ENCODE measurements at regions not wholly inside any gene's neighbourhood (a gene's known extent, or its start where the extent isn't known, plus 50 kb on each side); places are given as distances from the start of the nearest gene placed in this dataset.

GRCh38 chr13:109646423-109646822 lies 140.0 kb downstream of the IRS2 start:
- FAIRE-seq (no peak), DNase-seq (ENCODE audit: insufficient read length, low spot score) (no peak)

- DNase-seq (ENCODE audit: insufficient read length, low spot score) (no peak), FAIRE-seq (no peak)
Observed at GRCh38 chr13:109645831-109646230, 140.6 kb downstream of the IRS2 start.

GRCh38 chr13:109644956-109645355 lies 141.4 kb downstream of the IRS2 start:
- FAIRE-seq: no peak

GRCh38 chr13:109644069-109644750 lies 142.2 kb downstream of the IRS2 start:
- FAIRE-seq: no peak

More at GRCh38 chr13:109644956-109645355, 141.4 kb downstream of the IRS2 start:
- DNase-seq (ENCODE audit: insufficient read length, low spot score): no peak

GRCh38 chr13:109642358-109642757 lies 144.0 kb downstream of the IRS2 start:
- DNase-seq (ENCODE audit: insufficient read length, low spot score) (no peak), FAIRE-seq (no peak)

More at GRCh38 chr13:109644069-109644750, 142.2 kb downstream of the IRS2 start:
- DNase-seq (ENCODE audit: insufficient read length, low spot score): no peak

GRCh38 chr13:109636736-109637135 lies 149.6 kb downstream of the IRS2 start:
- DNase-seq (ENCODE audit: insufficient read length, low spot score) (no peak), FAIRE-seq (no peak)

- FAIRE-seq: no peak
- DNase-seq (ENCODE audit: insufficient read length, low spot score): no peak
Observed at GRCh38 chr13:109631069-109631468, 155.3 kb downstream of the IRS2 start.

- FAIRE-seq: no peak
- DNase-seq (ENCODE audit: insufficient read length, low spot score): no peak
Observed at GRCh38 chr13:109630271-109630670, 156.1 kb downstream of the IRS2 start.

- DNase-seq (ENCODE audit: insufficient read length, low spot score) (no peak), FAIRE-seq (no peak)
Observed at GRCh38 chr13:109629737-109630136, 156.6 kb downstream of the IRS2 start.

GRCh38 chr13:109628251-109628699 lies 158.1 kb downstream of the IRS2 start:
- FAIRE-seq: no peak
- DNase-seq (ENCODE audit: insufficient read length, low spot score): no peak

- no peak for FAIRE-seq
- DNase-seq (ENCODE audit: insufficient read length, low spot score): no peak
Observed at GRCh38 chr13:109627649-109628048, 158.7 kb downstream of the IRS2 start.

GRCh38 chr13:109626386-109627171 lies 159.8 kb downstream of the IRS2 start:
- DNase-seq (ENCODE audit: insufficient read length, low spot score) (no peak), FAIRE-seq (no peak)

- FAIRE-seq: no peak
Observed at GRCh38 chr13:109625156-109625555, 161.2 kb downstream of the IRS2 start.

GRCh38 chr13:109622006-109622405 lies 164.4 kb downstream of the IRS2 start:
- FAIRE-seq: no peak
- no peak for DNase-seq (ENCODE audit: insufficient read length, low spot score)

More at GRCh38 chr13:109625156-109625555, 161.2 kb downstream of the IRS2 start:
- no peak for DNase-seq (ENCODE audit: insufficient read length, low spot score)

- DNase-seq (ENCODE audit: insufficient read length, low spot score) (no peak), FAIRE-seq (no peak)
Observed at GRCh38 chr13:109615721-109616420, 170.5 kb downstream of the IRS2 start.

GRCh38 chr13:109611912-109612691 lies 174.3 kb downstream of the IRS2 start:
- DNase-seq (ENCODE audit: insufficient read length, low spot score): no peak
- FAIRE-seq: no peak

GRCh38 chr13:109610517-109610916 lies 175.9 kb downstream of the IRS2 start:
- DNase-seq (ENCODE audit: insufficient read length, low spot score) (no peak), FAIRE-seq (no peak)

- FAIRE-seq: no peak
Observed at GRCh38 chr13:109608503-109608902, 177.9 kb downstream of the IRS2 start.

GRCh38 chr13:109608059-109608458 lies 178.3 kb downstream of the IRS2 start:
- DNase-seq (ENCODE audit: insufficient read length, low spot score) (no peak), FAIRE-seq (no peak)

More at GRCh38 chr13:109608503-109608902, 177.9 kb downstream of the IRS2 start:
- DNase-seq (ENCODE audit: insufficient read length, low spot score): no peak

GRCh38 chr13:109606520-109606919 lies 179.9 kb downstream of the IRS2 start:
- DNase-seq (ENCODE audit: insufficient read length, low spot score): no peak

More at GRCh38 chr13:109606520-109606919, 179.9 kb downstream of the IRS2 start:
- no peak for FAIRE-seq
